ENCODE measurements at regions not wholly inside any gene's neighbourhood (a gene's known extent, or its start where the extent isn't known, plus 50 kb on each side); places are given as distances from the start of the nearest gene placed in this dataset.
"Not testable (repeated sequence)": the region's sequence is repeated elsewhere in the genome, so short reads cannot be mapped to it uniquely, and the experiment has no call there.

GRCh38 chr17:73855720-73856333 is 211.6 kb upstream of the SDK2 start:
- POLR2A ChIA-PET = no interaction called here
- Mint-ChIP-seq H3K36me3 (ENCODE audit: low read depth) (no peaks in the 10 kb centered on the region), H3K9me3 (no peaks in the 10 kb centered on the region), H3K4me1 (ENCODE audit: low read depth) (peaks cover 8% of the 10 kb centered on the region), H3K27me3 (no peaks in the 10 kb centered on the region), H3K27ac (no peak overlapping the region), H3K4me3 (no peak overlapping the region)
- Histone ChIP-seq H3K4me3 (ENCODE audit: low read length) (no peak overlapping the region), H3K36me3 (ENCODE audit: insufficient read depth, low read length) (no peaks in the 10 kb centered on the region), H3K27me3 (ENCODE audit: control insufficient read depth in 1 of 2, insufficient read depth in 2 of 2, low read length in 2 of 2) (no peaks in the 10 kb centered on the region), H3K27ac (ENCODE audit: low read depth in 1 of 2, low read length in 2 of 2) (no peak overlapping the region), H3K9me3 (ENCODE audit: control insufficient read depth in 1 of 2, insufficient read depth in 1 of 2, low read length in 2 of 2) (peaks cover 0 to 9% of the 10 kb centered on the region in 2 experiments), H3K4me1 (ENCODE audit: insufficient read depth, low read length) (peaks cover 7% of the 10 kb centered on the region)
- CTCF ChIA-PET = no interaction called here
- intact Hi-C loops (cut with DNase I, micrococcal nuclease) = no loop called here
- ATAC-seq (ENCODE audit: poor library complexity) = no peak
- no peak for TF ChIP-seq CTCF (IDR thresholded peaks at IDR 0.05)
- no peak for DNase-seq

GRCh38 chr17:73856556-73856955 is 212.3 kb upstream of the SDK2 start:
- TF ChIP-seq CTCF (IDR thresholded peaks at IDR 0.05) = no peak
- Mint-ChIP-seq H3K9me3 (no peaks in the 10 kb centered on the region), H3K4me3 (no peak overlapping the region), H3K27ac (no peak overlapping the region), H3K36me3 (ENCODE audit: low read depth) (no peaks in the 10 kb centered on the region), H3K27me3 (no peaks in the 10 kb centered on the region), H3K4me1 (ENCODE audit: low read depth) (peaks cover under 1% of the 10 kb centered on the region)
- no peak for DNase-seq
- CTCF ChIA-PET = no interaction called here
- Histone ChIP-seq H3K27me3 (ENCODE audit: control insufficient read depth in 1 of 2, insufficient read depth in 2 of 2, low read length in 2 of 2) (no peaks in the 10 kb centered on the region), H3K36me3 (ENCODE audit: insufficient read depth, low read length) (no peaks in the 10 kb centered on the region), H3K27ac (ENCODE audit: low read depth in 1 of 2, low read length in 2 of 2) (no peak overlapping the region), H3K4me3 (ENCODE audit: low read length) (no peak overlapping the region), H3K4me1 (ENCODE audit: insufficient read depth, low read length) (no peaks in the 10 kb centered on the region), H3K9me3 (ENCODE audit: control insufficient read depth in 1 of 2, insufficient read depth in 1 of 2, low read length in 2 of 2) (peaks cover 0 to 9% of the 10 kb centered on the region in 2 experiments)
- POLR2A ChIA-PET = no interaction called here
- no peak for ATAC-seq (ENCODE audit: poor library complexity)
- intact Hi-C loops (cut with DNase I, micrococcal nuclease) = no loop called here

GRCh38 chr17:73859439-73860008 is 215.3 kb upstream of the SDK2 start:
- H3K27me3 ChIP-seq (ENCODE audit: control insufficient read depth in 1 of 2, insufficient read depth in 2 of 2, low read length in 2 of 2); ATAC-seq (ENCODE audit: poor library complexity); CTCF ChIA-PET; H3K36me3 ChIP-seq (ENCODE audit: insufficient read depth, low read length); H3K4me1 Mint-ChIP-seq (ENCODE audit: low read depth); H3K36me3 Mint-ChIP-seq (ENCODE audit: low read depth); intact Hi-C loops (cut with DNase I, micrococcal nuclease); POLR2A ChIA-PET; DNase-seq; H3K27me3 Mint-ChIP-seq; H3K4me1 ChIP-seq (ENCODE audit: insufficient read depth, low read length); H3K27ac ChIP-seq (ENCODE audit: low read depth in 1 of 2, low read length in 2 of 2); H3K9me3 ChIP-seq (ENCODE audit: control insufficient read depth in 1 of 2, insufficient read depth in 1 of 2, low read length in 2 of 2); H3K9me3 Mint-ChIP-seq; H3K27ac Mint-ChIP-seq; H3K4me3 ChIP-seq (ENCODE audit: low read length); H3K4me3 Mint-ChIP-seq: not testable (repeated sequence)

GRCh38 chr17:73861543-73861942 is 217.3 kb upstream of the SDK2 start:
- ATAC-seq (ENCODE audit: poor library complexity) = no peak
- no peaks in the 10 kb centered on the region for H3K9me3 Mint-ChIP-seq
- H3K36me3 ChIP-seq (ENCODE audit: insufficient read depth, low read length) = no peaks in the 10 kb centered on the region
- H3K9me3 ChIP-seq (ENCODE audit: control insufficient read depth in 1 of 2, insufficient read depth in 1 of 2, low read length in 2 of 2) = no peaks in the 10 kb centered on the region
- CTCF ChIA-PET = no interaction called here
- no peaks in the 10 kb centered on the region for H3K4me1 ChIP-seq (ENCODE audit: insufficient read depth, low read length)
- no peaks in the 10 kb centered on the region for H3K36me3 Mint-ChIP-seq (ENCODE audit: low read depth)
- POLR2A ChIA-PET = no interaction called here
- intact Hi-C loops (cut with DNase I, micrococcal nuclease) = no loop called here
- H3K27ac ChIP-seq (ENCODE audit: low read depth in 1 of 2, low read length in 2 of 2) = no peak overlapping the region
- DNase-seq = no peak
- H3K27ac Mint-ChIP-seq = no peak overlapping the region
- H3K4me3 Mint-ChIP-seq = no peak overlapping the region
- TF ChIP-seq CTCF (IDR thresholded peaks at IDR 0.05) = no peak
- no peaks in the 10 kb centered on the region for H3K4me1 Mint-ChIP-seq (ENCODE audit: low read depth)
- no peaks in the 10 kb centered on the region for H3K27me3 Mint-ChIP-seq
- H3K4me3 ChIP-seq (ENCODE audit: low read length) = no peak overlapping the region
- no peaks in the 10 kb centered on the region for H3K27me3 ChIP-seq (ENCODE audit: control insufficient read depth in 1 of 2, insufficient read depth in 2 of 2, low read length in 2 of 2)

Data from CD4-positive, alpha-beta T cell (primary cell).